ENCODE measurements at regions not wholly inside any gene's neighbourhood (a gene's known extent, or its start where the extent isn't known, plus 50 kb on each side); places are given as distances from the start of the nearest gene placed in this dataset.
A peak's percentile ranks its signal among the peaks of the same experiment; 100 is the strongest.

- H3K9me3 Mint-ChIP-seq = peaks cover 6% of the 10 kb centered on the region
- H3K36me3 Mint-ChIP-seq = peaks cover 2% of the 10 kb centered on the region
- no peak for DNase-seq
- peaks cover 12% of the 10 kb centered on the region for H3K4me1 Mint-ChIP-seq
- peaks cover 2% of the 10 kb centered on the region for H3K27me3 Mint-ChIP-seq
- peak overlapping the region; percentile 80 for H3K27ac Mint-ChIP-seq
- H3K4me3 Mint-ChIP-seq = peak overlapping the region; percentile 54
- peak; percentile 91 for ATAC-seq (ENCODE audit: low read depth)
- POLR2A ChIA-PET = interaction anchor here (0.5 to 1.6 kb wide), 2 partner anchors 12 to 39 kb away, joined by 3 to 4 read pairs; no protein-coding TSS in a partner anchor
These were observed 77.6 kb upstream of the GGTLC1 start for GRCh38 chr20:24066076-24066700.

- Mint-ChIP-seq H3K4me1 (peaks cover 12% of the 10 kb centered on the region), H3K4me3 (no peak overlapping the region), H3K36me3 (peaks cover 2% of the 10 kb centered on the region), H3K9me3 (peaks cover 2% of the 10 kb centered on the region), H3K27me3 (peaks cover 2% of the 10 kb centered on the region), H3K27ac (no peak overlapping the region)
- no peak for ATAC-seq (ENCODE audit: low read depth)
- DNase-seq = no peak
- POLR2A ChIA-PET = interaction anchor here (1.6 kb wide), 1 partner anchor 38 kb away, joined by 3 read pairs; no protein-coding TSS in a partner anchor
These were observed 76.3 kb upstream of the GGTLC1 start for GRCh38 chr20:24064915-24065314.

- POLR2A ChIA-PET = no interaction called here
- H3K36me3 Mint-ChIP-seq = peaks cover 2% of the 10 kb centered on the region
- no peak for ATAC-seq (ENCODE audit: low read depth)
- H3K9me3 Mint-ChIP-seq = peaks cover 2% of the 10 kb centered on the region
- peaks cover 12% of the 10 kb centered on the region for H3K4me1 Mint-ChIP-seq
- DNase-seq = no peak
- H3K27ac Mint-ChIP-seq = no peak overlapping the region
- H3K4me3 Mint-ChIP-seq = no peak overlapping the region
- H3K27me3 Mint-ChIP-seq = peaks cover 2% of the 10 kb centered on the region
These were observed 75.5 kb upstream of the GGTLC1 start for GRCh38 chr20:24064092-24064491.

- Mint-ChIP-seq H3K4me3 (no peak overlapping the region), H3K36me3 (peaks cover 2% of the 10 kb centered on the region), H3K4me1 (peaks cover 12% of the 10 kb centered on the region), H3K27ac (no peak overlapping the region), H3K27me3 (peaks cover 2% of the 10 kb centered on the region), H3K9me3 (peaks cover 2% of the 10 kb centered on the region)
- ATAC-seq (ENCODE audit: low read depth) = no peak
- POLR2A ChIA-PET = interaction anchor here (1.1 kb wide), 1 partner anchor 42 kb away, joined by 3 read pairs; no protein-coding TSS in a partner anchor
- no peak for DNase-seq
These were observed 74.5 kb upstream of the GGTLC1 start for GRCh38 chr20:24063100-24063499.

- Mint-ChIP-seq H3K36me3 (no peaks in the 10 kb centered on the region), H3K27ac (no peak overlapping the region), H3K4me3 (no peak overlapping the region), H3K27me3 (peaks cover 2% of the 10 kb centered on the region), H3K4me1 (peaks cover 5% of the 10 kb centered on the region), H3K9me3 (no peaks in the 10 kb centered on the region)
- no peak for DNase-seq
- no peak for ATAC-seq (ENCODE audit: low read depth)
- POLR2A ChIA-PET = no interaction called here
These were observed 72.4 kb upstream of the GGTLC1 start for GRCh38 chr20:24060851-24061590.

- no peak for DNase-seq
- no peak for ATAC-seq (ENCODE audit: low read depth)
- POLR2A ChIA-PET = no interaction called here
- H3K4me1 Mint-ChIP-seq = no peaks in the 10 kb centered on the region
- no peaks in the 10 kb centered on the region for H3K9me3 Mint-ChIP-seq
- no peaks in the 10 kb centered on the region for H3K36me3 Mint-ChIP-seq
- H3K27ac Mint-ChIP-seq = no peak overlapping the region
- H3K27me3 Mint-ChIP-seq = peaks cover 2% of the 10 kb centered on the region
- H3K4me3 Mint-ChIP-seq = no peak overlapping the region
These were observed 70.6 kb upstream of the GGTLC1 start for GRCh38 chr20:24059174-24059573.

GRCh38 chr20:24056491-24056890 is 67.9 kb upstream of the GGTLC1 start:
- POLR2A ChIA-PET = no interaction called here
- H3K9me3 Mint-ChIP-seq = no peaks in the 10 kb centered on the region
- DNase-seq (no peak), ATAC-seq (ENCODE audit: low read depth) (no peak)
- H3K27ac Mint-ChIP-seq = no peak overlapping the region
- H3K4me3 Mint-ChIP-seq = no peak overlapping the region
- no peaks in the 10 kb centered on the region for H3K27me3 Mint-ChIP-seq
- no peaks in the 10 kb centered on the region for H3K36me3 Mint-ChIP-seq
- H3K4me1 Mint-ChIP-seq = no peaks in the 10 kb centered on the region

GRCh38 chr20:24052599-24053275 is 64.2 kb upstream of the GGTLC1 start:
- Mint-ChIP-seq H3K27me3 (no peaks in the 10 kb centered on the region), H3K27ac (no peak overlapping the region), H3K4me3 (no peak overlapping the region), H3K9me3 (no peaks in the 10 kb centered on the region), H3K4me1 (peaks cover 17% of the 10 kb centered on the region), H3K36me3 (peaks cover 3% of the 10 kb centered on the region)
- no peak for ATAC-seq (ENCODE audit: low read depth)
- POLR2A ChIA-PET = no interaction called here
- no peak for DNase-seq

- no peaks in the 10 kb centered on the region for H3K27me3 Mint-ChIP-seq
- no peaks in the 10 kb centered on the region for H3K9me3 Mint-ChIP-seq
- no peak overlapping the region for H3K4me3 Mint-ChIP-seq
- H3K4me1 Mint-ChIP-seq = peaks cover 23% of the 10 kb centered on the region
- POLR2A ChIA-PET = no interaction called here
- DNase-seq (no peak), ATAC-seq (ENCODE audit: low read depth) (no peak)
- H3K36me3 Mint-ChIP-seq = peaks cover 3% of the 10 kb centered on the region
- peak overlapping the region; percentile 37 for H3K27ac Mint-ChIP-seq
These were observed 62.6 kb upstream of the GGTLC1 start for GRCh38 chr20:24051160-24051559.

GRCh38 chr20:24050119-24050518 is 61.5 kb upstream of the GGTLC1 start:
- Mint-ChIP-seq H3K4me1 (peaks cover 33% of the 10 kb centered on the region), H3K27ac (no peak overlapping the region), H3K9me3 (no peaks in the 10 kb centered on the region), H3K36me3 (peaks cover 3% of the 10 kb centered on the region), H3K4me3 (no peak overlapping the region), H3K27me3 (no peaks in the 10 kb centered on the region)
- POLR2A ChIA-PET = no interaction called here
- DNase-seq (no peak), ATAC-seq (ENCODE audit: low read depth) (no peak)

GRCh38 chr20:24049081-24049480 is 60.5 kb upstream of the GGTLC1 start:
- H3K4me1 Mint-ChIP-seq = peaks cover 38% of the 10 kb centered on the region
- DNase-seq = no peak
- H3K9me3 Mint-ChIP-seq = no peaks in the 10 kb centered on the region
- no peak overlapping the region for H3K27ac Mint-ChIP-seq
- no peak for ATAC-seq (ENCODE audit: low read depth)
- POLR2A ChIA-PET = interaction anchor here (5.0 kb wide), 1 partner anchor 22 kb away, joined by 19 read pairs; no protein-coding TSS in a partner anchor
- no peaks in the 10 kb centered on the region for H3K27me3 Mint-ChIP-seq
- H3K36me3 Mint-ChIP-seq = peaks cover 3% of the 10 kb centered on the region
- H3K4me3 Mint-ChIP-seq = no peak overlapping the region

GRCh38 chr20:24048024-24048611 is 59.5 kb upstream of the GGTLC1 start:
- no peak overlapping the region for H3K4me3 Mint-ChIP-seq
- POLR2A ChIA-PET = interaction anchor here (5.0 kb wide), 1 partner anchor 21 kb away, joined by 19 read pairs; no protein-coding TSS in a partner anchor
- ATAC-seq (ENCODE audit: low read depth) (no peak), DNase-seq (no peak)
- H3K27me3 Mint-ChIP-seq = no peaks in the 10 kb centered on the region
- peaks cover 38% of the 10 kb centered on the region for H3K4me1 Mint-ChIP-seq
- peaks cover 3% of the 10 kb centered on the region for H3K36me3 Mint-ChIP-seq
- H3K27ac Mint-ChIP-seq = no peak overlapping the region
- no peaks in the 10 kb centered on the region for H3K9me3 Mint-ChIP-seq

- Mint-ChIP-seq H3K36me3 (peaks cover 3% of the 10 kb centered on the region), H3K27me3 (no peaks in the 10 kb centered on the region), H3K9me3 (no peaks in the 10 kb centered on the region), H3K27ac (no peak overlapping the region), H3K4me3 (no peak overlapping the region), H3K4me1 (peaks cover 40% of the 10 kb centered on the region)
- DNase-seq = no peak
- POLR2A ChIA-PET = interaction anchor here (1.0 to 5.0 kb wide), 2 partner anchors 15 to 20 kb away, joined by 4 to 19 read pairs; no protein-coding TSS in a partner anchor
- ATAC-seq (ENCODE audit: low read depth) = no peak
These were observed 58.3 kb upstream of the GGTLC1 start for GRCh38 chr20:24046888-24047287.
